ENCODE measurements at regions not wholly inside any gene's neighbourhood (a gene's known extent, or its start where the extent isn't known, plus 50 kb on each side); places are given as distances from the start of the nearest gene placed in this dataset.

- no peak for TF ChIP-seq CTCF (IDR thresholded peaks at IDR 0.05; ENCODE audit: insufficient read depth, low read length, missing control alignments)
- ChIA-PET CTCF (interaction anchor here (0.8 kb wide), 1 partner anchor 24 kb away, joined by 3 read pairs; no protein-coding TSS in a partner anchor), POLR2A (no interaction called here)
Measured at GRCh38 chr1:222306512-222306911, 241.4 kb downstream of the HHIPL2 start.

GRCh38 chr1:222306011-222306410, 241.9 kb downstream of the HHIPL2 start:
- H3K4me3 ChIP-seq (ENCODE audit: low read depth, low read length): no peak overlapping the region
- POLR2A ChIA-PET: no interaction called here
- no peak for TF ChIP-seq CTCF (IDR thresholded peaks at IDR 0.05; ENCODE audit: insufficient read depth, low read length, missing control alignments)
- CTCF ChIA-PET: interaction anchor here (0.8 kb wide), 1 partner anchor 23 kb away, joined by 3 read pairs; no protein-coding TSS in a partner anchor
- DNase-seq (ENCODE audit: low read depth, low spot score): no peak

More at GRCh38 chr1:222306512-222306911, 241.4 kb downstream of the HHIPL2 start:
- H3K4me3 ChIP-seq (ENCODE audit: low read depth, low read length): no peak overlapping the region
- no peak for DNase-seq (ENCODE audit: low read depth, low spot score)

GRCh38 chr1:222301652-222302051, 246.3 kb downstream of the HHIPL2 start:
- ChIA-PET POLR2A (no interaction called here), CTCF (no interaction called here)
- no peak overlapping the region for H3K4me3 ChIP-seq (ENCODE audit: low read depth, low read length)
- no peak for DNase-seq (ENCODE audit: low read depth, low spot score)
- no peak for TF ChIP-seq CTCF (IDR thresholded peaks at IDR 0.05; ENCODE audit: insufficient read depth, low read length, missing control alignments)

DNA sequence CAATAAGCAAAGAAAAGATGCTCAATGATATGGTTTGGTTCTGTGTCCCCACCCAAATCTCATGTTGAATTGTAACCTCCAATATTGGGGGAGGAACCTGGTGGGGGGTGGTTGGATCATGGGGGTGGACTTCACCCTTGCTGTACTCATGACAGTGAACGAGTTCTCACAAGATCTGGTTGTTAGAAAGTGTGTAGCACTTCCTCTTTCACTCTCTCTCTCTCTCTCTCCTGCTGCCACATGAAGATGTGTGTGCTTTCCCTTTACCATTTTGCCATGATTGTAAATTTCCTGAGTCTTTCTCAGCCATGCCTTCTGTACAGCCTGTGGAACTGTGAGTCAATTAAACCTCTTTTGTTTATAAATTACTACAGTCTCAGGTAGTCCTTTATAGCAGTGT, 248.4 kb downstream of the HHIPL2 start:
- H3K4me3 ChIP-seq (ENCODE audit: low read depth, low read length): no peak overlapping the region
- DNase-seq (ENCODE audit: low read depth, low spot score): no peak
- ChIA-PET POLR2A (no interaction called here), CTCF (no interaction called here)
- no peak for TF ChIP-seq CTCF (IDR thresholded peaks at IDR 0.05; ENCODE audit: insufficient read depth, low read length, missing control alignments)

DNA sequence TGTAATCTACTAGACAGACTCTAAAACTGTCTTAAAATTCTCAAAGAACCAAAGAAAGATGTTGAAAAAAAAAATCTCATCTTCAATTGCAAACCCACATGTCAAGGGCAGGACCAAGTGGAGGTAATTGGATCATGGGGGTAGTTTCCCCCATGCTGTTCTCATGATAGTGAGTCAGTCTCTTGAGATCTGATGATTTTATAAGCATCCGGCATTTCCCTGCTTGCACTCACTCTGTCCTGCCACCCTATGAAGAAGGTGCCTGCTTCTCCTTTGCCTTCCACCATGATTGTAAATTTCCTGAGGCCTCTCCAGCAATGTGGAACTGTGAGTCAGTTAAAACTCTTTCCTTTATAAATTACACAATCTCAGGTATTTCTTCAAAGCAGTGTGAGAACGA, 257.0 kb downstream of the HHIPL2 start:
- no peak overlapping the region for H3K4me3 ChIP-seq (ENCODE audit: low read depth, low read length)
- DNase-seq (ENCODE audit: low read depth, low spot score): no peak
- ChIA-PET POLR2A (no interaction called here), CTCF (interaction anchor here (2.7 kb wide), 1 partner anchor 164 kb away, joined by 8 read pairs; no protein-coding TSS in a partner anchor)
- no peak for TF ChIP-seq CTCF (IDR thresholded peaks at IDR 0.05; ENCODE audit: insufficient read depth, low read length, missing control alignments)

DNA sequence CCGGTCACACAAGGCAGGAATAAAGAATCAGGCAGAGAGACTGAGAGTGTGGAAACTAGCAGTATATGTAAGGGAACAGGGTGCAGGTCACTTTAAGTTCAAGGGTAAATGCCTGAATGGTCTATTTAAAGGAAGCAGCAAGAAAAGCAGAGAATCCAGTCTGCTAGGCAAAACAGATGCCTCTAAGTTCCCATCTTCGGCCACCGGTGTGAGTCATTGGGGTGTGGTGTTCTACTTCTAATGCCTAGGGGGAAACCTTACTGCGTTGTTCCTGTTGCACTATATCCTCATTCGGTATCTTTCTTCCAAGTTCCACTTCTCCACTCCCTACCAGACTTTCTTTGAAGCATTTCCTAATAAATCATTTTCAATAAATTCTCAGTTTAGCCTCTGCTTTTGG, 259.9 kb downstream of the HHIPL2 start:
- ChIA-PET POLR2A (no interaction called here), CTCF (interaction anchor here (1.4 kb wide), 1 partner anchor 167 kb away, joined by 4 read pairs; no protein-coding TSS in a partner anchor)
- no peak for DNase-seq (ENCODE audit: low read depth, low spot score)

More for the DNA sequence above, 259.9 kb downstream of the HHIPL2 start:
- no peak for TF ChIP-seq CTCF (IDR thresholded peaks at IDR 0.05; ENCODE audit: insufficient read depth, low read length, missing control alignments)
- H3K4me3 ChIP-seq (ENCODE audit: low read depth, low read length): no peak overlapping the region
